Endothelial cell of hepatic sinusoid (primary cell): ENCODE measurements at regions not wholly inside any gene's neighbourhood (a gene's known extent, or its start where the extent isn't known, plus 50 kb on each side); places are given as distances from the start of the nearest gene placed in this dataset.

Source experiments
- in situ Hi-C: cut with HindIII; loops from 2 replicates; pipeline ENCODE4 v1.10.0; 2017; ENCODE audit warnings: low sequenced_read_pairs

DNA sequence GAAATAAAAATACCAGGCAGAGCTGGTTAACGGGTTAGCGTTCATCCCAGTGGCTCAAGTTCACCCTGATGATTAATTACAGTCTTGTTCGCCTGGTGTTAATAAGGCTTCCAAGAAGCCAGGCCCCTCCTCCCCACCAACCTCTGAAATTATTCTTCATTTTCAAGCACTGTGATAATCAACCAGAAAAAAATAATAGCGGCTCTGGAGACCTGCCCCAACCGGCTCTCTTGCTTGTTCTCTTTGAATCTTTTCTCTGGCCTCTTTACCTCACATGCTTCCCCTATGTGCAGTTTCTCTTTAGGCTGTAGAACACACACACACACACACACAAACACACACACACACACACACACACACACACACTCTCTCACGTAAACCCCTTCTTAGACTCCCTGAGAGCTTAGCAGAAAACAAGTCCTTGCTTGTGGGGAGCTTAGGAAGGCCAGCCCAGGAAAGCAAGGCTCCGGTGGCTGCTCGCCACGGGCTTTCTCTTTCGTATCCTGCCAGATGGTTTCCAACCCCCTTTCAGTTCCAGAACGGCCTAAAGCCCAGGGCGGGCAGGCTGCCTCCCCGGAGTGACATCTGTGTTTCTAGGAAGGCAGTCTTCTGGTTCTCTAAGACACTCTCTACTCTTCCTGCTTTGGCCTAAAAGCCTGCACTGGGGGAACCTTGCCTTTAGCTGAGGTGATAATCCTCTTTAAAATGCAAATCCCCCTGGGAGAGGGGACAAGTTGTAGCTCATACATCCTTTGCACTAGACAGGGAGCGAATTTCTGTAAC lies 106.4 kb upstream of the SESN3 start:
- in situ Hi-C loops, result no loop called here

- in situ Hi-C loops, result no loop called here
These were observed 105.0 kb upstream of the SESN3 start for GRCh38 chr11:95335989-95336388.

DNA sequence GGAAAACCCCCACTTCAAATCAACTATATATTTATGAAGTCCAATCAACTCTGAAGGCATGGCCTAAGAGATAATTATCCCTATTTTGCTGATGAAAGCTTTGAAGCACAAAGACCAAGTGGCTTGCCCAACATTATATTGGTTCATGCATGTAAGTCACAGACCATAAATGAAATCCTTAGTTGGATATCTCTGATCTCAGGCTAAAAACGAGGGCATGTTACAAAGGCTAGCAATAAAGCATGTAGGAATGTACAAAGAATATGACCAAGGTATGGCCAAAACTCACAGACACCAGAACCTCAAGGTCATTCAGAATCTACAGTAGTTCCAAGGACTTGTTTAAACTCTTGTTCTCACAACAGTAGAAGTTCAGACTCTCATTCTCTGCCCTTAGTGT lies 100.2 kb upstream of the SESN3 start:
- in situ Hi-C loops, result no loop called here

GRCh38 chr11:95330302-95330701 lies 99.3 kb upstream of the SESN3 start:
- in situ Hi-C loops, result no loop called here

DNA sequence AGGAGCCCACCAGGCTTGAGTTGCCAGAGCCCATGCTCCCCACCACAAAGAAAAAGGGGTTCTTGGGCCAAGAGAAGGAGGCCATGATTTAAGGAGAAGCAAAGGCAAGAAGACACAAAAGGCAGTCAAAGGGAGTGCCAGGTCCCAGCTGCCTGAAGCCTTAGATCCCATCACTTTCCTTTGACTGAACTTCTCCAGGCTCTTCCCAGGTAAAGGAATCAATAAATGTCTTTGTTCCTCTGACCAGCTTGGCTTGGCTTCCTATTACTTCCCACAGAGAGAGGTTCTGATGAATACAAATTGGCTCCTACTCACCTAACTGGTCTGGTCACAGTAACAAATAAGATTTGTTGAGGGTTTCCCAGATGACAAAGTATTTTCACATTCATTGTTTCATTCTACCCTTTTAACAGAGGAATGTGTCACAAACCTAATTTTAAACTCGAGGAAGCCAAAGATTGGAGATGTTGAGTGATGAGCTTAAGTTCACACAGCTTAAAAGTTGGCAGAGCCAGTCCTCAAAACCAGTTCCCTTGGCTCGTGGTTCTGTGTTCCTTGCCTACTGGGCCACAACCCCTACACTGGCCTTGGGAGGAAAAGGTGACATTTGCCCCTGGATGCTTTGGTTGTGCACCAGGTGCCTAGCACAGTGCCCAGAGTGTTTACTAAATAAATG lies 96.4 kb upstream of the SESN3 start:
- in situ Hi-C loops, result no loop called here

DNA sequence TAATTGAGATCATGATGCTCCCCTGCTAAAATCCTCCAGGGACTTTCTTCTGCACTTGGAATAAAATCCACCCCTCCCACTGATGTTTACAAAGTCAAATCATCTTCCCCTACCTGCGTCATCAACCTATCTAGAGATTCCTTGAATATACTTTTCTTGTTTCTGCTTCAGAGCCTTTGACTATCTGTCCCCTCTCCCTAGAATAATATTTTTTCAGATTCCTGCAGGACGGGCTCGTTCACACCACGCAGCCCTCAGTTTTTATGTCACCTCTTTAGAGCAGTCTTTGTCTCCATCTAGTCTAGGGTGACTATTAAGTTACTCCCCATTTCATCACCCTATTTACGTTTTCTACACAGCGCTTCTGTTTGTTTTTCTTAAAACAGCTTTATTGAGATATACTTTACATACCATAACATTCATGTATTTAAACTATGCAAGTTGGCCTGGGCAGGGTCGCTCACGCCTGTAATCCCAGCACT lies 94.8 kb upstream of the SESN3 start:
- in situ Hi-C loops, result no loop called here

DNA sequence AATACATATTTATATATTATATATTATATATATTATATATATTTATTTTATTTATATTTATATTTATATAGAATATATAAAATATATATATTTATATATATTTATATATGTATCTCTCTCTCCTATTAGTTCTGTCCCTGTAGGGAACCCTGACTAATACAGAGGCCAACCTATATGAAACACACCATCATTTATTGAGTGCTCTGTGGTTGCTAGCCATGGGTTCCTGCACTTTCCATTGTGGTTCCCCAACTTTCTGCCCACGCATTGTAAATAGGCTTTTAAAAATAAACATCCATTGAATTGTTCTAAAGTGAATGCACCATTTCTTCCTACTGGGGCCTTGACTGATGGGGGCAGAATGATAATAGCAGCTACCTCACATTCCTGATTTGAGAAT lies 93.8 kb upstream of the SESN3 start:
- in situ Hi-C loops, result no loop called here

- in situ Hi-C loops, result no loop called here
These were observed 91.5 kb upstream of the SESN3 start for GRCh38 chr11:95322539-95322938.

- in situ Hi-C loops, result no loop called here
These were observed 87.5 kb upstream of the SESN3 start for GRCh38 chr11:95318498-95318897.

- in situ Hi-C loops, result no loop called here
These were observed 77.6 kb upstream of the SESN3 start for GRCh38 chr11:95308512-95309035.

DNA sequence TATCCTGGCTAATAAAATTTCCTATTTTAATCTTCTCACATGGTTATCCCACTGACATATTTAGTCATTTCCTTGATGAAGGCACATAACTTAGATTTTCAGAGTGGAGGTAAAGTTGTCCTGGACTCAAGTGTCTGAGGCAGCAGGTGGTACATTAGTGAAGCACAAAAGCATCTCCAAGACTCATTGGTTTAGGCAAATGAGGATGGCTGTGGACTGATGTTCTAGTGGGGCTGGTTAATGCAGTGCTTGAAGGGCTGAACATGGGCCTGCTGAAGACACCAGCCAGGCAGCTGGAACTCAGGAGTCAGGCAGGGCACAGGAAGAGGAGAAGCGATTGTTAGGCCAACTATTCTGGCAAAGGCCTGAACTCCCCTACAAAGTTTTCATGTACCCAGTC lies 76.3 kb upstream of the SESN3 start:
- in situ Hi-C loops, result no loop called here

- in situ Hi-C loops, result no loop called here
These were observed 75.8 kb upstream of the SESN3 start for GRCh38 chr11:95306801-95307200.

GRCh38 chr11:95306123-95306522 lies 75.1 kb upstream of the SESN3 start:
- in situ Hi-C loops, result no loop called here

DNA sequence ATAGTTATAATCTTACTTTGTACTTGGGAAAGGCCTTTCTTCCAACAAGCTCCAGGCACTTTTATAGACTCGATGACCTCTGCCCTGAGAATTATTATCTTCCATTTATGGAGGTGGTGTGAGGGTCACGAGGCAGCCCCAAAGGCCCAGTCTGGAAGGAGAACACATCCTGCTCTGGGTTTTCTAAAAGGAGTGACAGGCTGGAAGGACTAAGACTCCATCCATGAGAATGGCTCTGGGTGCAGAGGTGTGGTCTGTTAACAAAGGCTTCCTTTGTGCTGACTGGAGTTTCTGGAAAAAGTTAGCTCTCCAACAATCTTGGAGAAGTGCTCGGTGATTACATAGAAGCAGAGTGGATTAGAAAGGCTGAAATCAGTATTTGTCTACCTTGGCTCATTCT lies 74.7 kb upstream of the SESN3 start:
- in situ Hi-C loops, result no loop called here

- in situ Hi-C loops, result no loop called here
These were observed 73.8 kb upstream of the SESN3 start for GRCh38 chr11:95304777-95305176.

GRCh38 chr11:95302211-95302610 lies 71.2 kb upstream of the SESN3 start:
- in situ Hi-C loops, result no loop called here

DNA sequence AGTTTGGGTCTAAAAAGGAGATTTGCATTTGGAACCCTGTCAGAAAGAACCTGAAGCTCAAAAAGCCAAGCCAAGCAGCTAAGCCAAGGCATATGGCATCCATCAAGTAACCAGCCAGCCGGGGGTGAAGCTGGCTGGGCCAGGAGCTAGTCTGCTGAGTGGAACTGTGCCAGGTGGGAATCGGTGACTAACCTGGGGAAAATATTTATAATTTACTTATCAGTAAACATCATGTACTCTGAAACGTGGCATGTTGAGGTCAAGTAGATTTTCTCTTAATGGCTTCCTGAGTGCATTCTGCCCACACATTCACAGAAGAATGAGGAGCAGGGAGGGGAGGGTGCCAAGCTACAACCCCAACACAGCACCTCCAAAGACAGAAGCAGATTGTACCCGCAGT lies 70.5 kb upstream of the SESN3 start:
- in situ Hi-C loops, result no loop called here

- in situ Hi-C loops, result no loop called here
These were observed 68.2 kb upstream of the SESN3 start for GRCh38 chr11:95299078-95299679.

DNA sequence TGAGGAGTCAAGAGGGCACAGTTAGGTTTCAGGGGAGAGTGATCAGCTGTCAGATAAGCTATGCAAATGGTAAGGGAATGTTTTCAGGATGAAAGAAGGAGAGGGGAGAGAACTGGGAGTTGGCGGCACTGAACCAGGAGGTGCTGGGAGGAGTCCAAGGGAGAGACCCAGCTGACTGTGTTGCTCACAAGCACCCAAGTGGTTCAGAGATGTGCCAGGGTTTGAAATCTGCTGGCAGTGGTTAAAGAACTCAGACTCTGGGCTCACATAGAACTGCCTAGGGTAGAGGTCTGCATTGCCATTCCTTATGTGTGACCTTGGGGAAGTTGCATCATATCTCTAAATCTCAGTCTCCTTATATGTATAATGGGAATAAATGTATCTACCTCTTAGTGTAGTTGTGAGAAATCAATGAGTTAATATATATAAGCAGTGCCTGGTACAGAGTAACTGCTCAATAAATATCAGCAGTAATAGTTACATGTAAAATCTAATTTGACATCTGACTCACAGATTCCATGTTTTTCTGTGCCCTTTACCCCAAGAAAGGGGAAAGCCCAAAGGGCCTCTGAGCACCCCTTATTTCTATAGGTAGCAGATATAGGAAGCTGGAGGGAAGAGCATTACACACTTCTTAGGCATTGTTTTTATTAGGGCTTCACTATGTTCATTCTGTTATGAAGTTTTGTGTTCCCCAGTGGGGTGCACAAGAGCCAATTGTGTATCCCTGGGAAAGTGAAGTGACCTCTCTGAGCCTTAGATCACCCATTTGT lies 66.9 kb upstream of the SESN3 start:
- in situ Hi-C loops, result no loop called here

GRCh38 chr11:95296621-95297025 lies 65.6 kb upstream of the SESN3 start:
- in situ Hi-C loops, result no loop called here

- in situ Hi-C loops, result no loop called here
These were observed 65.2 kb upstream of the SESN3 start for GRCh38 chr11:95296165-95296564.
